ENCODE measurements at regions not wholly inside any gene's neighbourhood (a gene's known extent, or its start where the extent isn't known, plus 50 kb on each side); places are given as distances from the start of the nearest gene placed in this dataset.

DNA sequence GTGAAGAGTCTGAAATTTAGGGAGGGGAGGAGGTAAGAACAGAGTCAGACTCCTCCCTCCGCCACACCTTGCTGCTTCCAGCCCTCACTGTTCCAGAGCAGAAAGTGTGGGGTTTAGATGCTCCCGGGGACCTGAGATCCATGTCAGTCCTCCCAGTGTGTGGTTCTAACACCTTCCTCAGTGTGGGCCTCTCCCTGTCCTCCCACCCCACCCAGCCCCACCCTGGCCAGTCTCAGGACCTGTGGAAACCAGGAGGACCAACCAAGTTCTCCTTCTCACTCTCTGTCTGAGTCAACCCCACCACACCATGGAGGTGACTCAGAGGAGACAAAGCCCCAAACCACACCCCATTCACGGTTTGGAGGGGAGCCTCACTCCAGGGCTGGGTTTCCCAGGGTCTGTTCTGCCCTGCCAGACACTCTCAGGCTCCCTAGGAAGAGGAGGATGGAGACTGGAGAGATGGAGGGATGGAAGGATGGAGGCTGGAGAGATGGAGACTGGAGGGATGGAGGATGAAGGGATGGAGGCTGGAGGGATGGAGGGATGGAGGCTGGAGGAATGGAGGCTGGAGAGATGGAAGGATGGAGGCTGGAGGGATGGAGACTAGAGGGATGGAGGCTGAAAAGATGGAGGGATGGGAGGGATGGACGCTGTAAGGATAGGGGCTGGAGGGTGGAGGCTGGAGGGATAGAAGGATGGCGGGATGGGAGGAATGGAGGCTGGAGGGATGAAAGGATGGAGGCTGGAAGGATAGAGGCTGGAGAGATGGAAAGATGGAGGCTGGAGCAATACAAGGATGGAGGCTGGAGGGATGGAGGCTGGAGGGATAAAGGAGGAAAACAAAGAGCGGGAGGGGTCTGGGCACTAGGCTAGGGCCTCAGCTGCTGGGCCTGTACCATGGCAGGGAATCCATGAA lies 100.9 kb upstream of the RUNX3 start:
- Mint-ChIP-seq H3K4me1 (peaks cover 23 to 76% (median 64%) of the 10 kb centered on the region in 3 donors), H3K4me3 (peak overlapping the region in 7 of 8 donors; percentile 23 to 91 (median 70)), H3K27ac (peak overlapping the region in 5 of 6 donors; percentile 87 to 99 (median 98)), H3K9me3 (no peaks in the 10 kb centered on the region), H3K36me3 (no peaks in the 10 kb centered on the region), H3K27me3 (no peaks in the 10 kb centered on the region)
- ATAC-seq (ENCODE audit: low read depth in 2 of 2) (peak; percentile 11 to 20), DNase-seq (peak; percentile 47)

DNA sequence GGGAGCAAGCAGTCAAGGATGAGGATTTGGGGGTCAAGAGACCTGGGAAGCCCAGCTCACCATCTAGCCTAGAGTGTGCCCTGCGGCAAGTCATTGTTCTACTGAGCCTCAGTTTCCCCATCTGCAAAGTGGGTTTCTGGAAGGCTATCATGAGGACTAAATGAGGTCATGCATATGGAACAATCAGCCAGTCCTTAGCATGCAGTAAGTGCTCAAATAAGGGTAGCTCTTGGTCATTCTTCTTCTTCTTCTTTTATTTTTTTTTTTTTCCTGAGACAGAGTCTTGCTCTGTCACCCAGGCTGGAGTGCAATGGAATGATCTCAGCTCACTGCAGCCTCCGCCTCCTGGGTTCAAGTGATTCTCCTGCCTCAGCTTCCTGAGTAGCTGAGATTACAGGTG lies 99.9 kb upstream of the RUNX3 start:
- H3K27me3 Mint-ChIP-seq: no peaks in the 10 kb centered on the region
- ATAC-seq (ENCODE audit: low read depth in 2 of 2) (no peak), DNase-seq (no peak)
- no peaks in the 10 kb centered on the region for H3K36me3 Mint-ChIP-seq
- peak overlapping the region in 5 of 6 donors; percentile 16 to 89 (median 87) for H3K27ac Mint-ChIP-seq
- H3K9me3 Mint-ChIP-seq: no peaks in the 10 kb centered on the region
- H3K4me3 Mint-ChIP-seq: peak overlapping the region in 5 of 8 donors; percentile 39 to 74 (median 51)
- peaks cover 24 to 76% (median 63%) of the 10 kb centered on the region in 3 donors for H3K4me1 Mint-ChIP-seq

DNA sequence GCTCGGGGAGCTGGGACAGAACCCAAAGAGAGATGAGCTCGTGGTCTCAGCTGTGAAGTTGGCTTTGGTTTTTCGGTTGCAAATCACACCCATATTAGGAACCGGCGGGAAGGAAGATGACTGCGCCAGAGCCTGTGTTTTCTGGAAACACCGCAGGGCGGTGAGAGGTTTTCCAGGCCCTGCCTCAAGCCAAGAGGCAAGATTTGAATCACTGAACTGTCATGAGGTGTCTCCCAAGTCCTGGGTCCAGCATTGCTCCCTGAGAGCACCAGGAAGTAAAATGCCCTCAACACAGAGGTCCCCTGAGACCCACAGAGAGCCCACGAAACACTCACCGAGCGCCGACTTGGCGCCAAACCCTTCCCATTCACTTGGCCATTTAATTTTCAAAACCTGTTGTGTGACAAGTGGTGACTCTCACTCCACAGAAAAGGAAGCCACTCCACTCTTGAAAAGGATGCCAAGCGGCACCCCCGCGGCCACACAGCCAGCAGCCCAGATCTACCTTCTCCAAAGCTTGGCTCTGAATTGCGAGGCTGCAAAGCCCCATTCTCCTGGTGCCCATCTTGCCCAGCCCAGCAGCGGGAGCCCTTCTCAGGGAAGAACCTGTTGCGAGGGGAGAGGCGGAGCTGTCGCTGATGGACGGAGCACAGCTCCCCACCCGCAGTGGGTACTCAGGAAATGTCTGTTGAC lies 99.0 kb upstream of the RUNX3 start:
- Mint-ChIP-seq H3K4me3 (peak overlapping the region; percentile 1 to 74 (median 46)), H3K9me3 (no peaks in the 10 kb centered on the region), H3K36me3 (no peaks in the 10 kb centered on the region), H3K27me3 (no peaks in the 10 kb centered on the region), H3K27ac (peak overlapping the region; percentile 36 to 91 (median 87)), H3K4me1 (peaks cover 31 to 79% (median 59%) of the 10 kb centered on the region in 3 donors)
- no peak for ATAC-seq (ENCODE audit: low read depth in 2 of 2)
- DNase-seq: no peak

DNA sequence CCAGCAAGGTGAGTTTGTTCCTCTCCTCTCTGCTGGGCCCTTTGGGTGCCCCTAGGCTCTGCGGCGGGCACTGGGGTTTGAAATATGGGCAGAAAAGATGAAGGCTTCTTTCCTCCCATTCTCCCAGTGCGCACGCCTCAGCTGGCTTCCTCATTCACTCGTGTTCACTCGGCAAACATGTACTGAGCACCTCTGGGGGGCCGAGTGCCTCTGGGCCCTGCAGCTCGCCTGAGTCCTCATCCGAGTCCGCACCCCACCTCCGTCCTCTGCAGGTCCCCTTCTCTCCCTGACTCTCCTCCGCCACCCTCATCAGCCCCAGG lies 98.5 kb upstream of the RUNX3 start:
- H3K4me1 Mint-ChIP-seq: peaks cover 31 to 78% (median 55%) of the 10 kb centered on the region in 3 donors
- peak overlapping the region; percentile 36 to 91 (median 87) for H3K27ac Mint-ChIP-seq
- H3K36me3 Mint-ChIP-seq: no peaks in the 10 kb centered on the region
- peak overlapping the region in 4 of 8 donors; percentile 51 to 74 (median 57) for H3K4me3 Mint-ChIP-seq
- no peaks in the 10 kb centered on the region for H3K27me3 Mint-ChIP-seq
- ATAC-seq (ENCODE audit: low read depth in 2 of 2) (no peak), DNase-seq (no peak)
- H3K9me3 Mint-ChIP-seq: no peaks in the 10 kb centered on the region

DNA sequence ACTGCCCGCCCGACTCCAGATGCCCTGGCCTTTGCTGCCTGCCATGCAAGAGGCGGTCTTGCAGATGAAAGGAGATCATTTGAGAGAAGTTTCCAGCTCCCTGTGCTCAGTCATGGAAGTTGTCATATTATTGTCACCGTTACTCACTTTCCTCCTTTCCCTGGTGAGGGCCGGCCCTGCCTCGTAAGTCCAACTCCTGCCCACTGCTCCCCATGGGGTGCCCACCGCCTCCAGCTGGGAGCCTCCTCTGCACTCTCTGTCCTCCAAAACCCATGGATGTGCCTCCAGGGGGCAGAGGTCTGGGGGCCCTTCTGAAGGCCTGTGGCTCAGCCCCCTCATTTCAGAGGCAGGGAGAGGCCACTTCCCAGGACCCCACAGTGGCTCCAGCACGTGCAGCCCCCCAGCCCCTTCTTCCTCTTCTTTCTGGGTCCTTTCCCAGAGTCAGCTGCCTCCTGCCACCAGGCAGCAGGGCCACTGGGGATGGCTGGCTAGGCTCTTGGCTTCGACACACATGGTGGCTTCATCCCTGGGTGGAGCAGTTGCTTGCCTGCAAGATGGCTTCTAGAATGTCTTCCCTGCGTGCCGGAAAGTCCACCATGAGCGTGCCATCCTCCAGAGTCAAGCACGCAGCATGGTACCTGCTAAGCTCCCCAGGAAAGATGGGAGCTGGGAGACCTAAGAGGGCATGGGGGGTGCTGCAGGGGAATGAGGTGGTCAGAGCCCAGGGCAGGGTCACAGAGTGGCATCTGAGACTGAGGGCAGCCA lies 97.9 kb upstream of the RUNX3 start:
- H3K4me3 Mint-ChIP-seq: peak overlapping the region in 2 of 8 donors; percentile 47 to 54

DNA sequence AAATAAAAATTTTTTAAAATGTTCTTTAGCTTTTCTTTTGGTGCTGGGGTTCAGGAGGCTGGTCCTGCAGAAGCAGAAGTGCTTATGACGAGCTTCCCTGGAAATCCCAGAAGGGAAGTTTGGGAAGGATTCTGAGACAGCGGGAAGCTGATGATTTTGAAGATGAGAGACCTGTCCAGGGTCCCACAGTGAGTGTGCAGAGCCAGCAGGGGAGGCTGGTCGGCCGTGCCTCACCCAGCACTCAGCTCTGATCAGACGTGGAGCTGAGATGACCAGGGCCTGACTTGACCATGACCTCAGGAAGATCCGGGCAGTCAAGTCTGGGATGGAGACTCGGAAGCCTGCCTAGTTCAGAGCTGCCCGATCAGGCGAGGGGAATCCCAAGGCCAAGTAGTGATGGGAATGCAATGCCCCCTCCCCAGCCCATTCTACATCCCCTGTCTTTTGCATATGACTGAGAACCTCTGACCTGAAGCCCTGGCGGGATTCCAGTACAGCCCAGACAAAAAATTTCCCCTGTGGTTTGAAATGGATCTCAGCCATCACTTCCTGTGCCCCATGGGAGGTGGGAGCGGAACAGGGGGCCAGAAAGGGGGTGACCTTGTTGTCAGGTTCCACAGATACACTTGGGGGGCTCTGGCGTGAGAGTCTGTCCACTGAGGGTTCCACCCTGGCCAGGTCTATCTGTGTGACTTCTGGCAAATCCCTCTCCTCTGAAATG lies 96.8 kb upstream of the RUNX3 start:
- peak overlapping the region in 2 of 8 donors; percentile 15 to 44 for H3K4me3 Mint-ChIP-seq
- no peaks in the 10 kb centered on the region for H3K9me3 Mint-ChIP-seq
- ATAC-seq (ENCODE audit: low read depth in 2 of 2): no peak
- H3K36me3 Mint-ChIP-seq: no peaks in the 10 kb centered on the region
- H3K27me3 Mint-ChIP-seq: no peaks in the 10 kb centered on the region
- H3K27ac Mint-ChIP-seq: peak overlapping the region in 4 of 6 donors; percentile 22 to 84 (median 45)
- no peak for DNase-seq
- peaks cover 44 to 76% (median 48%) of the 10 kb centered on the region in 3 donors for H3K4me1 Mint-ChIP-seq

More for the DNA sequence above, 97.9 kb upstream of the RUNX3 start:
- H3K36me3 Mint-ChIP-seq: no peaks in the 10 kb centered on the region
- H3K27ac Mint-ChIP-seq: peak overlapping the region in 4 of 6 donors; percentile 36 to 87 (median 47)
- H3K4me1 Mint-ChIP-seq: peaks cover 36 to 78% (median 53%) of the 10 kb centered on the region in 3 donors
- no peaks in the 10 kb centered on the region for H3K9me3 Mint-ChIP-seq
- no peaks in the 10 kb centered on the region for H3K27me3 Mint-ChIP-seq
- no peak for ATAC-seq (ENCODE audit: low read depth in 2 of 2)
- DNase-seq: no peak

DNA sequence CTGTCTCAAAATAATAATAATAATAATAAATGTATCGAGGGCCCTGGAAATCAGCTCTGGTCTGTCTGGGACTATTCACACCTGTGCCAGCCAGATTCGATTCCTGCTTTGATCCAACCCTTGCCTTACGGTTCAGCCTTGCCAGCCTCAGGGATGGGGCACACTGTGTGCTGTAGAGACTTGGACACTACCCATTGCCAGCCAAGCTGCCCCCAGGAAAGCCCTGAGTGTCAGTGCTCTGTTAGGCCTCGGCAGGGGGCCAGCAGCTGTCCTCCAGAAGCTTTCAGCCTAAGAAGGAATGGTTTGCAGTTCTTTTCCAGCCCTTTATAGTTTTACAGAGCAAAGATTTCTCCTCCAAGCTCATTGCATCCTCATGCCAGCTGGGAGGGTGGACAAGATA lies 96.2 kb upstream of the RUNX3 start:
- H3K4me3 Mint-ChIP-seq: peak overlapping the region in 1 of 8 donors; percentile 20
- H3K27me3 Mint-ChIP-seq: no peaks in the 10 kb centered on the region
- peaks cover 42 to 76% (median 44%) of the 10 kb centered on the region in 3 donors for H3K4me1 Mint-ChIP-seq
- no peak for DNase-seq
- peak overlapping the region in 2 of 6 donors; percentile 67 to 97 for H3K27ac Mint-ChIP-seq
- no peaks in the 10 kb centered on the region for H3K36me3 Mint-ChIP-seq
- no peaks in the 10 kb centered on the region for H3K9me3 Mint-ChIP-seq
- ATAC-seq (ENCODE audit: low read depth in 2 of 2): no peak

DNA sequence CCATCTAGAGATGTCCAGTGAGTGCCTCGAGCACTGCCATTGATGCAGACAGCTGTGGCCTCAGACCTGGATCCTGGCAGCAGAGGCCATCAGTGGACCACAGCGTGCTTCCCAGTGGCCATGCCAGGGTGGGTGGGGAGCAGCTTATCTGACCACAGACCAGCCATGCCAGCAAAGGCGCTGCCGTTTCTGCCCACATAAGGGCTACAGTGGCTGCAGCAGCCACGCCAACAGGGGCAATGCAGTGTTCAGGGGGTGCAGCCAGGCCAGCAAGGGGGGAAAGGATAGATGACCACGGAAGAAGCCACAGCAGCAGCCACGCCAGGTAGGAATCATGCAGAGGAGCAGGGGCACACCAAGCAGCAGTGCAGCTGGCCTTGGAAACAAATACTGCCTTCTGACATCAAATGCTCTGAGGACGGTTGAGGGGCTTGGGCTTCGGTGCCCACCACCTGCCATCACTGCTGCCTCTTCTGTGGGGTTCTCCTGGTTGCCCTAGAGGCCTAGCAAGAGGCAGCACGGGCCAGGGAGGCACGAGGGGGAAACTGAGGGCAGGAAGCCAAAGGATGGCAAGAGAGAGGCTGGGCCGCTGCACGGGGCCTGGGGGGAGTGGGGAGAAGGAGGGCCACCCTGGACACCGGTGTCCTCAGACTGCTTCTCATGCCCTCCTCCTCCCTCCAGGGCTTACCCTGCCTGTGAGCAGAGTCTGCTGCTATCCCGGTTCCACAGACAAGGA lies 94.7 kb upstream of the RUNX3 start:
- Mint-ChIP-seq H3K4me3 (no peak overlapping the region), H3K36me3 (no peaks in the 10 kb centered on the region), H3K4me1 (peaks cover 45 to 74% (median 50%) of the 10 kb centered on the region in 3 donors), H3K27ac (peak overlapping the region in 5 of 6 donors; percentile 32 to 97 (median 74)), H3K9me3 (no peaks in the 10 kb centered on the region), H3K27me3 (no peaks in the 10 kb centered on the region)
- no peak for ATAC-seq (ENCODE audit: low read depth in 2 of 2)
- DNase-seq: no peak

DNA sequence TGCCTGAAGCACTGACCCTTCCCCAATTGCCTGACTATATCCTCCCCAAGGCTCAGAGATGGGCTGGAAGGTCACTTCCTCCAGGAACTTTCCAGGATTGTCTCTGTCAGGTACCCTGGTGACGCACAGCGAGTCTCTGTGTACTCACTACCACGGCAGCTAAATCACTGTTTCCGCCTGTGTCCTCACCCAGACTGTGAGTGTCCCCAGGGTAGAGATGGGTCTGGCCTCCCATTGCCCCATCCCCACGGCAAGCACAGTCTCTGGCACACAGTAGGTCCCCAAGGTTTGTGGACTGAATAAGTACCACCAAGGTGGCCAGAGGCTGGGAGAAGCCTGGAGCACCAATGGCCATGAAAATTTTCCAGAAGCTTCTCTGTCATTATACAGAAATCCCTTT lies 93.8 kb upstream of the RUNX3 start:
- H3K9me3 Mint-ChIP-seq: no peaks in the 10 kb centered on the region
- H3K4me3 Mint-ChIP-seq: peak overlapping the region in 4 of 8 donors; percentile 8 to 67 (median 46)
- H3K36me3 Mint-ChIP-seq: no peaks in the 10 kb centered on the region
- ATAC-seq (ENCODE audit: low read depth in 2 of 2) (no peak), DNase-seq (no peak)
- peaks cover 45 to 74% (median 50%) of the 10 kb centered on the region in 3 donors for H3K4me1 Mint-ChIP-seq
- H3K27ac Mint-ChIP-seq: peak overlapping the region; percentile 94 to 99 (median 95)
- no peaks in the 10 kb centered on the region for H3K27me3 Mint-ChIP-seq

DNA sequence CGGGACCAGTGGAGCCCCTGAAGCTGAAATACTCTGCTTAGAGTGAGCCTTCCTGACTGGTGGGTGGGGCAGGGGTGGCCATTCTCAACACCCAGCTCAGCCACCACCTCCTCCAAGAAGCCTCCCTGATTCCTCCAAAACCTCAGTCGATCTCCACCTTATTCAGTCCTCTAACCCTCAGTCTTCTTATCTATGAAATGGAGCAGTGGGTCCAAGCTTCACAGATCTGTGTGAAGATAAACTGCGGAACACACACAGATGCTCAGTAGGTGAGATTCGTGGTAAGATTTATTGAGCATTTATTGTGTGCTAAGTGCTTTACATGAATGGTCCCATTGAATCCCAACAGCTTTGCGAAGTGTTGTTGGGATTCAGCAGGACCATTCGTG lies 93.1 kb upstream of the RUNX3 start:
- DNase-seq (no peak), ATAC-seq (ENCODE audit: low read depth in 2 of 2) (no peak)
- Mint-ChIP-seq H3K27me3 (no peaks in the 10 kb centered on the region), H3K4me3 (peak overlapping the region in 7 of 8 donors; percentile 42 to 83 (median 69)), H3K4me1 (peaks cover 39 to 74% (median 45%) of the 10 kb centered on the region in 3 donors), H3K9me3 (no peaks in the 10 kb centered on the region), H3K36me3 (no peaks in the 10 kb centered on the region), H3K27ac (peak overlapping the region; percentile 94 to 99 (median 97))

DNA sequence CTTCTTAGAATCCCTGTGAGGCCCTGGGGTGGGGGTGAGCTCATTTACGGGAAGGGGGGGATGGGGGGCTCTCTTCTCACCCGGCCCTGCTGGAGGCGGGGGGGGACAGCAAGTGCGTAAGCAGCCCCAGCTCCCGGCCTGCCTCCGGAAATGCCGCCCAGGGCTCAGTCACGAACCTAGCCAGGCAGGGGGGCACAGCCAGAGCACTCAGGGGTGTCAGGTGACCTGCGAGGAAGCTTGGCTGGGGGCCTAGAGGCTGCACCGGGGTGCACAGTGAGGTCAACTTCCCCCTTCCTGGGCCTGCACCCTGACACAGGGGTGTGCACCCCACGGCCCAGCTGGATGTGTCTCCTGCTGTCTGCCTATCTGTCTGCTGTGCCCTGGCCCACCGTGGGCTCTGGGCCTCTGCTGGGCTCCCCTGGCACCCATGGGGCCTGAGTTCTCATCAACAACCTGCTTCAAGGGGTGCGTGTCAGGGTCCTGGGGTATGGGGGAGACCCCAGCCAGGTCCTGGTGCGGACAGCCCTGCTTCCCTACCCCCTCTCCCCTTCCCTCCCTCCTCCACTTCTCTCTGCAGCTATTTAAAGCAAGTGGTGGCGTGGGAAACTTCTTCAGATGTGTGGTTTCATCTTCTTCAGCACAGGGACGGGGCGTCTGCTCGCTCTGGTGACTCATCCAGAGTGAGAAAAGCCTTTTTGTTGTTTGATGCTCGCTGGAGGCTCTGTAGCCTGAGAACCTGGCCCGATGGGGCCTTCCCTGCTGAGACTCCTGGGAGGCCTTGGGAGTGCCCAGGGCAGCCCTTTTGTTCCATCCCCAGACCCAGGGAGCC lies 92.5 kb upstream of the RUNX3 start:
- Mint-ChIP-seq H3K36me3 (no peaks in the 10 kb centered on the region), H3K4me1 (peaks cover 38 to 69% (median 40%) of the 10 kb centered on the region in 3 donors), H3K27ac (peak overlapping the region; percentile 94 to 99 (median 97)), H3K9me3 (no peaks in the 10 kb centered on the region), H3K4me3 (peak overlapping the region; percentile 65 to 83 (median 68)), H3K27me3 (no peaks in the 10 kb centered on the region)
- peak; percentile 94 for ATAC-seq (ENCODE audit: low read depth in 2 of 2)
- peak; percentile 96 for DNase-seq

All from naive B cell (primary cell).